ENCODE measurements at regions not wholly inside any gene's neighbourhood (a gene's known extent, or its start where the extent isn't known, plus 50 kb on each side); places are given as distances from the start of the nearest gene placed in this dataset.
"Not testable (repeated sequence)": the region's sequence is repeated elsewhere in the genome, so short reads cannot be mapped to it uniquely, and the experiment has no call there.

DNA sequence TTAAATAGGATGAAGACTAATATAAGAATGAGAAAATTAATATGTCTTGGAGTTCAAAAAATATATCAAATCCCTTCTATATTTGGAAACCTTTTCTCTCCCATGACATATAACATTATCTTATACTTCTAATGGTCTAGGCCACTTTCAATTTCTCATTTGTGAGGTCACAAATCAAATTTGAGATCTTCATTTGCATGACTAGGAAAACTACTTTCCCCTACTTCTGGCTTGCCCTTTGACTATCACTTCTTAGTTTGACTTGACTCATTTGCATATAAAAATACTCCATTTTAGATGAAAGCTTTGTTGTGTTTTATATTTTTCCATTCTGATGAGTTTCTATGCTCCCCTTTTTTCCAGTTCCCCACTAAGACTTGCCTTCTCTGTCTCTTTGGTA, 598.6 kb upstream of the TBL1XR1 start:
- Mint-ChIP-seq H3K36me3 (ENCODE audit: insufficient read depth, unreplicated experiment) (no peaks in the 10 kb centered on the region), H3K4me1 (ENCODE audit: low read depth, unreplicated experiment) (no peaks in the 10 kb centered on the region), H3K4me3 (ENCODE audit: unreplicated experiment) (no peak overlapping the region), H3K9me3 (ENCODE audit: unreplicated experiment) (no peaks in the 10 kb centered on the region), H3K27me3 (ENCODE audit: insufficient read depth, unreplicated experiment) (no peaks in the 10 kb centered on the region), H3K27ac (ENCODE audit: unreplicated experiment) (no peak overlapping the region)
- no TSS peak for BruUV-seq (replicated peaks)
- Histone ChIP-seq H3K36me3 (ENCODE audit: control insufficient read depth, insufficient read depth, low read length) (no peaks in the 10 kb centered on the region), H3K4me1 (no peaks in the 10 kb centered on the region), H3K27me3 (replicated peaks; ENCODE audit: control insufficient read depth, insufficient read depth, low read length) (no peaks in the 10 kb centered on the region), H3K4me3 (ENCODE audit: low read depth, low read length) (no peak overlapping the region), H3K9me3 (no peaks in the 10 kb centered on the region)
- intact Hi-C loops (cut with micrococcal nuclease; ENCODE audit: unreplicated experiment) = no loop called here
- CTCF ChIA-PET = no interaction called here
- POLR2A ChIA-PET = no interaction called here
- no peak for DNase-seq
- TF ChIP-seq, protein P1, sequence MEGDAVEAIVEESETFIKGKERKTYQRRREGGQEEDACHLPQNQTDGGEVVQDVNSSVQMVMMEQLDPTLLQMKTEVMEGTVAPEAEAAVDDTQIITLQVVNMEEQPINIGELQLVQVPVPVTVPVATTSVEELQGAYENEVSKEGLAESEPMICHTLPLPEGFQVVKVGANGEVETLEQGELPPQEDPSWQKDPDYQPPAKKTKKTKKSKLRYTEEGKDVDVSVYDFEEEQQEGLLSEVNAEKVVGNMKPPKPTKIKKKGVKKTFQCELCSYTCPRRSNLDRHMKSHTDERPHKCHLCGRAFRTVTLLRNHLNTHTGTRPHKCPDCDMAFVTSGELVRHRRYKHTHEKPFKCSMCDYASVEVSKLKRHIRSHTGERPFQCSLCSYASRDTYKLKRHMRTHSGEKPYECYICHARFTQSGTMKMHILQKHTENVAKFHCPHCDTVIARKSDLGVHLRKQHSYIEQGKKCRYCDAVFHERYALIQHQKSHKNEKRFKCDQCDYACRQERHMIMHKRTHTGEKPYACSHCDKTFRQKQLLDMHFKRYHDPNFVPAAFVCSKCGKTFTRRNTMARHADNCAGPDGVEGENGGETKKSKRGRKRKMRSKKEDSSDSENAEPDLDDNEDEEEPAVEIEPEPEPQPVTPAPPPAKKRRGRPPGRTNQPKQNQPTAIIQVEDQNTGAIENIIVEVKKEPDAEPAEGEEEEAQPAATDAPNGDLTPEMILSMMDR (IDR thresholded peaks at IDR 0.05; ENCODE audit: insufficient read depth in 1 of 2, low read depth in 1 of 2, low read length in 1 of 2, severe bottlenecking in 1 of 2, unreplicated experiment in 1 of 2) = no peak

DNA sequence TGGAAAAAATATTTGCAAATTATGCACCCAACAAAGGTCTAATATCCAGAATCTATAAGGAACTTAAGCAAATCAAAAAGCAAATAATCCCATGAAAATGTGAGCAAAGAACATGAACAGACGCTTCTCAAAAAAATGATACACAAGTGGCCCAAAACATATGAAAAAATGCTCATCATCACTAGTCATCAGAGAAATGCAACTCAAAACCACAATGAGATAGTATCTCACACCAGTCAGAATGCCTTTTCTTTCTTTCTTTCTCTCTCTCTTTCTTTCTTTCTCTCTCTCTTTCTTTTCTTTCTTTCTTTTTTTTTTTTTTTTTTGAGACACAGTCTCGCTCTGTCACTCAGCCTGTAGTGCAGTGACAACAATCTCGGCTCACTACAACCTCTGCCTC, 602.9 kb upstream of the TBL1XR1 start:
- H3K27ac Mint-ChIP-seq (ENCODE audit: unreplicated experiment); H3K27me3 ChIP-seq (replicated peaks; ENCODE audit: control insufficient read depth, insufficient read depth, low read length); H3K4me3 Mint-ChIP-seq (ENCODE audit: unreplicated experiment); H3K27me3 Mint-ChIP-seq (ENCODE audit: insufficient read depth, unreplicated experiment); POLR2A ChIA-PET; H3K4me3 ChIP-seq (ENCODE audit: low read depth, low read length); H3K9me3 Mint-ChIP-seq (ENCODE audit: unreplicated experiment); DNase-seq; H3K4me1 ChIP-seq; H3K9me3 ChIP-seq; BruUV-seq (replicated peaks); H3K36me3 Mint-ChIP-seq (ENCODE audit: insufficient read depth, unreplicated experiment); H3K4me1 Mint-ChIP-seq (ENCODE audit: low read depth, unreplicated experiment); intact Hi-C loops (cut with micrococcal nuclease; ENCODE audit: unreplicated experiment); H3K36me3 ChIP-seq (ENCODE audit: control insufficient read depth, insufficient read depth, low read length); CTCF ChIA-PET: not testable (repeated sequence)

DNA sequence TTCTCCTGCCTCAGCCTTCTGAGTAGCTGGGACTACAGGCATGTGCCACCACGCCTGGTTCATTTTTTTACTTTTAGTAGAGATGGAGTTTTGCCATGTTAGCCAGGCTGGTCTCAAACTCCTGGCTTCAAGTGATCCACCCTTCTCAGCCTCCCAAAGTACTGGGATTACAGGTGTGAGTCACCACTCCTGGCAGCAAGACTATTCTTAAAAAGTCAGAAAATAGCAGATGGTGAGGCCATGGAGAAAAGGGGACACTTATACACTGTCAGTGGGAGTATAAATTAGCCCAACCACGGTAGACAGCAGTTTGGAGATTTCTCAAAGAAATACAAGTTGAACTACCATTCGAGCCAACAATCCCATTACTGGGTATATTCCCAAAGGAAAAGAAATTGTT, 603.3 kb upstream of the TBL1XR1 start:
- H3K9me3 ChIP-seq = no peaks in the 10 kb centered on the region
- Mint-ChIP-seq H3K27ac (ENCODE audit: unreplicated experiment) (no peak overlapping the region), H3K36me3 (ENCODE audit: insufficient read depth, unreplicated experiment) (no peaks in the 10 kb centered on the region), H3K27me3 (ENCODE audit: insufficient read depth, unreplicated experiment) (no peaks in the 10 kb centered on the region), H3K9me3 (ENCODE audit: unreplicated experiment) (no peaks in the 10 kb centered on the region), H3K4me3 (ENCODE audit: unreplicated experiment) (no peak overlapping the region), H3K4me1 (ENCODE audit: low read depth, unreplicated experiment) (no peaks in the 10 kb centered on the region)
- no peaks in the 10 kb centered on the region for H3K36me3 ChIP-seq (ENCODE audit: control insufficient read depth, insufficient read depth, low read length)
- ChIA-PET CTCF (no interaction called here), POLR2A (no interaction called here)
- 0 out of 2 replicates have a peak, but pooled peaks cover 2% of the 10 kb centered on the region for H3K4me1 ChIP-seq
- H3K4me3 ChIP-seq (ENCODE audit: low read depth, low read length) = no peak overlapping the region
- no TSS peak for BruUV-seq (replicated peaks)
- TF ChIP-seq, protein P1 (IDR thresholded peaks at IDR 0.05; ENCODE audit: insufficient read depth in 1 of 2, low read depth in 1 of 2, low read length in 1 of 2, severe bottlenecking in 1 of 2, unreplicated experiment in 1 of 2) = no peak
- no peaks in the 10 kb centered on the region for H3K27me3 ChIP-seq (replicated peaks; ENCODE audit: control insufficient read depth, insufficient read depth, low read length)
- no peak for DNase-seq
- intact Hi-C loops (cut with micrococcal nuclease; ENCODE audit: unreplicated experiment) = no loop called here

Measured in Caco-2 (cell line).